Hypothalamus (tissue), 51 donors: ENCODE measurements at regions not wholly inside any gene's neighbourhood (a gene's known extent, or its start where the extent isn't known, plus 50 kb on each side); places are given as distances from the start of the nearest gene placed in this dataset.

Experiments
- DNase-seq, 51 donors: peaks; one replicate each; lab custom pipeline; 2025; lab: John Stamatoyannopoulos, UW

DNA sequence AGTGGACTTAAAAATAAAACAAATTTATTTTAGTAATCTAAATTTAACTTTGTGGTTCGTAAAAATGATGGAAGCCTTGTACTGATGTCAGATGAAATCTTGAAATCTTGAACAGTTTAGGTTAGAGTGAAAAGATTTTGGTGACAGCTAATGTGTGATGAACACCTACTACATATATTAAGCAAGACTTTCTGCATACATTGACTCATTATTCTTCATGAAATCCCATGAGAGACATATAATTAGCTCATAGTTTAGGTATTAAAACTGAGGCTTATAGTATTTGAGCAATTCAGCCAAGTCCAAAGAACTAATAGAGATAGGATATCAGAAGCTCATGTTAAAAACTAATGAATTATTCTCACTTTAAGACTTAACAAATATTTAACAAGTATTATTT lies 66.9 kb upstream of the PCDH7 start:
- no peak for DNase-seq

DNA sequence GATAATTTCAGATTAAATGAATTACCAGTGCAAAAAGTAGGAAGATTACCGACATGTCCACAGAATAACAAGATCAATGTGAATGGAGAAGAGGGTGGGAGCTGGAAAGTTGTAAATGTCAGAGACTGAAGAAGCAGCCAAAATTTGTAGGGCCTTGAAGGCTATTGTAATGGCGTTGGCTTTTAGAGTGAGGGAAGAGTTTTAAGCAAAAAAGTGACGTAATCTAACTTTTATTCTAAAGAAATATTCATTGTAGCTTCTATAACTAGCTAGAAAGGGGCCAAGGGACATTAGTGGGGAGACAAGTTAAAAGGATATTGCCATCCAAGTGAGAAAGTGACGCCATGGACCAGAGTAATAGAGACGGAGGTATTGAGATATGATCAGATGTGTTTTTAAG lies 63.3 kb upstream of the PCDH7 start:
- no peak for DNase-seq

DNA sequence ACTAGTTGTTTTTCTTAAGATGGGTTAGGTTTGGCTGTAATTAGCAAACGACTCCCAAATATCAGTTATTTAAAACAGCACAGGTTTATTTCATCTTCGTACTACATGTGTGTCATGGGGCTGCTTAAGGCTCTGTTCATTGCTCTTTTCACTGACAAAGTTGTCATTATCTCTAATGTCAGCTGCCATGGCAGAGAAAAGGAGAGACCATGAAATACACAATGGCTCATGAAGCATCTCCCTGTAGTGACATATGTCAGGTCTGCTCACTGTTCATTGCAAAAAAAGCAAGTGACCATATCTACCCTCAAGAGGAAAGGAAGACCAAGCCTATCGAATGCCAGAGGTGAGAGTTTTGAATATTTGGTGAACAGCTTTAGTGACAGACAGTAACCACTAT lies 52.2 kb upstream of the PCDH7 start:
- DNase-seq = no peak

DNA sequence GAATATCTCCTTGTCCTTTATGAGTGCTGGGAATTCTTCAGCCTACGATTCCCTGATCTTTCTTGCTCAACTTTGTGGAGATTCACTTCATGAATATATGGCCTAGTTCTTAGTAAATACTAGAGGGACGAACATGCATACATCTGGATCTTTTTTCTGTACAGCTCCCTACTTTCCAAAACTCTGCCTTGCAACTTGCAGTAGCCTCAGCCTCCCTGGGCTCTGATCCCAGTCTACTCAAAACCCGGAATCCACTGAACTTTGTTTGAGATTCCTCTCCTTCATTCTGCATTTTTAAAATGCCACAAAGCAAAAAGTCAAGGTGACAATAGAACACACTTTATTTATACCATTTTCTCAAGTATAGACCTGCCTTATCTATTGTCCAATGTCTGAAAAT lies 50.0 kb upstream of the PCDH7 start:
- DNase-seq = no peak
